PC-3 (cell line): ENCODE measurements at regions not wholly inside any gene's neighbourhood (a gene's known extent, or its start where the extent isn't known, plus 50 kb on each side); places are given as distances from the start of the nearest gene placed in this dataset.

Experiments used
- ATAC-seq: fragments of 200-7000 bp; cut with Tn5 transposase; 2 replicates; pipeline ENCODE4 v1.9.1; 2020; ENCODE audit warnings: mild to moderate bottlenecking, moderate library complexity
- BruUV-seq: library from RNA; stranded (reverse); fragments of 400-500 nt; replicated peaks from 2 replicates; lab custom pipeline; 2021; lab: Mats Ljungman, UMichigan
- CTCF ChIA-PET: fragments of 300-600 bp; sonication (Branson Sonifier 250); formaldehyde crosslinking; loops from one replicate; lab custom pipeline; 2022; ENCODE audit warnings: antibody characterized with exemption; lab: Charles Lee
- POLR2A ChIA-PET: fragments of 300-600 bp; sonication (Branson Sonifier 250); formaldehyde crosslinking; loops from one replicate; lab custom pipeline; 2022; ENCODE audit warnings: antibody characterized with exemption; ENCODE audit not compliant: unreplicated experiment; lab: Charles Lee
- DNase-seq: peaks from one replicate; pipeline ENCODE4 v3.0.0-alpha.2; 2015
- H2AFZ ChIP-seq: fragments of 300-600 bp; sonication (generic); 2 replicates; pipeline ENCODE4 v1.6.0; 2016; ENCODE audit warnings: antibody characterized with exemption, low read length
- H3F3A ChIP-seq: fragments of 300-600 bp; sonication (generic); one replicate; pipeline ENCODE4 v1.6.0; 2017; ENCODE audit warnings: antibody characterized with exemption, low read length, control low read depth, mild to moderate bottlenecking; ENCODE audit not compliant: unreplicated experiment
- H3K27ac ChIP-seq: fragments of 300-600 bp; sonication (generic); 2 replicates; pipeline ENCODE4 v1.5.1; 2016; ENCODE audit warnings: mild to moderate bottlenecking, low read length
- H3K27me3 ChIP-seq: fragments of 300-600 bp; sonication (generic); 2 replicates; pipeline ENCODE4 v1.6.1; 2016; ENCODE audit warnings: low read length, mixed read lengths
- H3K36me3 ChIP-seq: fragments of 300-600 bp; sonication (generic); 2 replicates; pipeline ENCODE4 v1.6.1; 2016; ENCODE audit warnings: low read depth, mixed run types, low read length, mixed read lengths
- H3K4me1 ChIP-seq: fragments of 300-600 bp; sonication (generic); 2 replicates; pipeline ENCODE4 v1.5.1; 2016; ENCODE audit warnings: low read length; ENCODE audit not compliant: insufficient read depth
- H3K4me2 ChIP-seq: fragments of 300-600 bp; sonication (generic); 2 replicates; pipeline ENCODE4 v1.6.0; 2016; ENCODE audit warnings: low read length
- H3K4me3 ChIP-seq: fragments of 300-600 bp; sonication (generic); 2 replicates; pipeline ENCODE4 v1.5.1; 2016; ENCODE audit warnings: mild to moderate bottlenecking, low read length, mixed read lengths
- H3K79me2 ChIP-seq: fragments of 300-600 bp; sonication (generic); 2 replicates; pipeline ENCODE4 v1.6.1; 2017; ENCODE audit warnings: low read length, mixed read lengths
- H3K9ac ChIP-seq: fragments of 300-600 bp; sonication (generic); 2 replicates; pipeline ENCODE4 v1.6.0; 2016; ENCODE audit warnings: mild to moderate bottlenecking, low read length
- H3K9me2 ChIP-seq: fragments of 300-600 bp; sonication (generic); replicated peaks from 2 replicates; pipeline ENCODE4 v1.6.1; 2016; ENCODE audit warnings: mixed run types, low read length, mixed read lengths
- H3K9me3 ChIP-seq: fragments of 300-600 bp; sonication (generic); 2 replicates; pipeline ENCODE4 v1.6.1; 2016; ENCODE audit warnings: low read length, mixed read lengths
- H4K20me1 ChIP-seq: fragments of 300-600 bp; sonication (generic); 2 replicates; pipeline ENCODE4 v1.6.1; 2016; ENCODE audit warnings: low read length, mixed read lengths
- CTCF ChIP-seq: fragments of 300-600 bp; sonication (generic); conservative IDR thresholded peaks from 2 replicates; pipeline ENCODE4 v1.5.1; 2017; ENCODE audit warnings: antibody characterized with exemption, low read depth, mild to moderate bottlenecking, low read length
- EZH2 ChIP-seq: fragments of 300-600 bp; sonication (generic); IDR thresholded peaks from one replicate; pipeline ENCODE4 v1.6.1; 2017; ENCODE audit warnings: antibody characterized with exemption, mild to moderate bottlenecking, low read length; ENCODE audit not compliant: unreplicated experiment
- EZH2phosphoT487 ChIP-seq: fragments of 300-600 bp; sonication (generic); IDR thresholded peaks from 2 replicates; pipeline ENCODE4 v1.6.1; 2018; ENCODE audit warnings: mild to moderate bottlenecking, antibody characterized with exemption, low read length, borderline replicate concordance
- intact Hi-C: fragments of 100-400 bp; cut with micrococcal nuclease; formaldehyde crosslinking; loops from 2 replicates; pipeline ENCODE4 v1.9.0; 2023

GRCh38 chr3:23648326-23648995 lies 157.3 kb upstream of the UBE2E1 start:
- Histone ChIP-seq H3K27ac (no peak overlapping the region), H3K4me3 (no peak overlapping the region), H2AFZ (no peak overlapping the region), H3F3A (no peaks in the 10 kb centered on the region), H3K9me3 (no peaks in the 10 kb centered on the region), H3K9me2 (no peaks in the 10 kb centered on the region), H3K79me2 (no peaks in the 10 kb centered on the region), H3K4me2 (peak overlapping the region; percentile 18; the same call in 1 of the 2 replicates), H3K36me3 (no peaks in the 10 kb centered on the region), H3K27me3 (no peaks in the 10 kb centered on the region), H3K4me1 (peaks cover 42% of the 10 kb centered on the region), H4K20me1 (no peaks in the 10 kb centered on the region), H3K9ac (no peak overlapping the region)
- no peak for ATAC-seq
- ChIA-PET CTCF (interaction anchor here (0.6 to 1.0 kb wide), 3 partner anchors 80 to 152 kb away, joined by 4 to 5 read pairs (median 4); no protein-coding TSS in a partner anchor), POLR2A (interaction anchor here (0.6 kb wide), 1 partner anchor 139 kb away, joined by 12 read pairs; no protein-coding TSS in a partner anchor)
- no TSS peak for BruUV-seq
- intact Hi-C loops, result no loop called here
- peak; percentile 32 for DNase-seq
- TF ChIP-seq EZH2phosphoT487, result no peak
- peak; percentile 44; the same call in 1 of the 2 replicates for TF ChIP-seq CTCF

GRCh38 chr3:23648996-23649395 lies 156.8 kb upstream of the UBE2E1 start:
- H4K20me1 ChIP-seq, result no peaks in the 10 kb centered on the region
- no peak for TF ChIP-seq EZH2
- no peak for TF ChIP-seq CTCF
- no peak for TF ChIP-seq EZH2phosphoT487
- no TSS peak for BruUV-seq
- no peak overlapping the region for H2AFZ ChIP-seq
- no peaks in the 10 kb centered on the region for H3K9me3 ChIP-seq
- no peak overlapping the region for H3K9ac ChIP-seq
- ChIA-PET CTCF (interaction anchor here (0.6 to 1.0 kb wide), 3 partner anchors 80 to 152 kb away, joined by 4 to 5 read pairs (median 4); no protein-coding TSS in a partner anchor), POLR2A (interaction anchor here (0.6 to 1.0 kb wide), 3 partner anchors 35 to 533 kb away, joined by 3 to 12 read pairs (median 4); no protein-coding TSS in a partner anchor)
- H3K27ac ChIP-seq, result no peak overlapping the region
- H3K79me2 ChIP-seq, result no peaks in the 10 kb centered on the region
- no peak overlapping the region for H3K4me3 ChIP-seq
- DNase-seq (peak; percentile 41), ATAC-seq (peak; percentile 6; the same call in 1 of the 2 replicates)
- H3K27me3 ChIP-seq, result no peaks in the 10 kb centered on the region
- H3F3A ChIP-seq, result no peaks in the 10 kb centered on the region
- peak overlapping the region; percentile 18 for H3K4me2 ChIP-seq
- intact Hi-C loops, result no loop called here
- no peaks in the 10 kb centered on the region for H3K9me2 ChIP-seq
- H3K36me3 ChIP-seq, result no peaks in the 10 kb centered on the region
- peaks cover 42% of the 10 kb centered on the region for H3K4me1 ChIP-seq

DNA sequence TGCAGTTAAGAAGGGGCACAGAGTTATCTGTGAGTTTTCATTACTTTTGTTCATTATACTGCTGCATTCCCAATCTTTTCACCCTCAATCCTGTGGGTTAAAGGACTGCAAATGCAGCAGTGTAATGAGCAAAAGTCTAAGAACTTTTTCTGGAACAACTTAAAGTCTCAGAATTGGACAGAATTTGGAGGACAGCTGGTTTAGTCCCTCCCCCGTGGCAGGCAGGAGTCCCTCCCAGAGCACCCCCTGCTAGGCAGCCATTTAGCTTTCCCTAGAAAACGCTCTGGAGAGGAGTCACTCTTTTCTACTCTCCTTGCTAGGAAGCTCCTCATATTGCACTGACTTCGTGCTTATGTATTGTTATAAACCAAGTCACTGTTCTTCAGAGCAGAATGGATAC lies 156.3 kb upstream of the UBE2E1 start:
- peaks cover 42% of the 10 kb centered on the region for H3K4me1 ChIP-seq
- H3K9ac ChIP-seq, result no peak overlapping the region
- no peak overlapping the region for H3K27ac ChIP-seq
- no peaks in the 10 kb centered on the region for H3K9me3 ChIP-seq
- ChIA-PET CTCF (interaction anchor here (0.6 to 1.0 kb wide), 3 partner anchors 79 to 151 kb away, joined by 4 to 5 read pairs (median 4); no protein-coding TSS in a partner anchor), POLR2A (interaction anchor here (0.6 to 1.0 kb wide), 2 partner anchors 36 to 534 kb away, joined by 3 to 4 read pairs; no protein-coding TSS in a partner anchor)
- H2AFZ ChIP-seq, result no peak overlapping the region
- peak overlapping the region; percentile 18 for H3K4me2 ChIP-seq
- no peak overlapping the region for H3K4me3 ChIP-seq
- TF ChIP-seq EZH2phosphoT487 (no peak), EZH2 (no peak), CTCF (no peak)
- intact Hi-C loops, result no loop called here
- DNase-seq (no peak), ATAC-seq (no peak)
- H3K9me2 ChIP-seq, result no peaks in the 10 kb centered on the region
- H3K27me3 ChIP-seq, result no peaks in the 10 kb centered on the region
- H3F3A ChIP-seq, result no peaks in the 10 kb centered on the region
- no peaks in the 10 kb centered on the region for H3K36me3 ChIP-seq
- no TSS peak for BruUV-seq
- no peaks in the 10 kb centered on the region for H3K79me2 ChIP-seq
- H4K20me1 ChIP-seq, result no peaks in the 10 kb centered on the region
